A549 (cell line): ENCODE measurements at regions not wholly inside any gene's neighbourhood (a gene's known extent, or its start where the extent isn't known, plus 50 kb on each side); places are given as distances from the start of the nearest gene placed in this dataset.

ENCODE experiments used
- ATAC-seq, 2 experiments: fragments of 200-7000 bp in 1 of 2; fragments of >200 bp in 1 of 2; cut with Nextera tagmentation in 1 of 2; cut with Tn5 transposase in 1 of 2; 3 replicates each; pipeline versions ENCODE4 v1.8.0 to v1.9.1; 2018 to 2020; ENCODE audit warnings: mild to moderate bottlenecking in 1 of 2, moderate library complexity in 1 of 2
- CTCF ChIA-PET: fragments of 300-600 bp; sonication (Branson Sonifier 250); formaldehyde crosslinking; extraction: SDS; loops from one replicate; lab custom pipeline; 2021; ENCODE audit warnings: antibody characterized with exemption, inconsistent platforms; lab: Yijun Ruan, JAX
- POLR2A ChIA-PET: fragments of 350-600 bp; formaldehyde crosslinking; extraction: SDS; loops from one replicate; lab custom pipeline; 2021; ENCODE audit warnings: antibody characterized with exemption, inconsistent platforms; lab: Yijun Ruan, JAX
- DNase-seq, 2 experiments: peaks; one replicate each; pipeline versions ENCODE4 v3.0.0 to v3.0.0-alpha.2; 2011 to 2016; ENCODE audit warnings: low read depth in 1 of 2, low spot score in 1 of 2
- FAIRE-seq: peaks from 2 replicates; lab custom pipeline; 2011; peaks lifted over from hg19 to GRCh38; lab: Jason Lieb, UNC
- H3K27ac ChIP-seq, 2 experiments: fragments of >200 bp; sonication (Bioruptor Twin); formaldehyde crosslinking; 3 replicates each; pipeline ENCODE4 v1.5.1; 2016 to 2017
- H3K4me1 ChIP-seq: fragments of >200 bp; sonication (Bioruptor Twin); formaldehyde crosslinking; 3 replicates; pipeline ENCODE4 v1.6.1; 2016
- H3K4me2 ChIP-seq: fragments of >200 bp; sonication (Bioruptor Twin); formaldehyde crosslinking; 3 replicates; pipeline ENCODE4 v1.6.1; 2016
- H3K4me3 ChIP-seq: fragments of >200 bp; sonication (Bioruptor Twin); formaldehyde crosslinking; 3 replicates; pipeline ENCODE4 v1.5.1; 2016
- H3K9me3 ChIP-seq: fragments of >200 bp; sonication (Bioruptor Twin); formaldehyde crosslinking; 3 replicates; pipeline ENCODE4 v1.6.1; 2016
- ATOH8 ChIP-seq: fragments of 250-450 bp; sonication (Bioruptor Pico); IDR thresholded peaks from 2 replicates; pipeline ENCODE4 v1.5.0; 2020; ENCODE audit warnings: low read depth, mild to moderate bottlenecking, moderate library complexity
- BHLHE40 ChIP-seq: IDR thresholded peaks from 2 replicates; pipeline ENCODE4 v1.6.1; 2012; ENCODE audit warnings: low read depth, low read length, inconsistent platforms
- CBX2 ChIP-seq: fragments of 200-600 bp; sonication (generic); IDR thresholded peaks from 2 replicates; pipeline ENCODE4 v1.6.1; 2016; ENCODE audit warnings: low read depth, mild to moderate bottlenecking, borderline replicate concordance
- CBX8 ChIP-seq: fragments of 200-600 bp; sonication (generic); IDR thresholded peaks from 2 replicates; pipeline ENCODE4 v1.6.1; 2016
- CHD2 ChIP-seq: fragments of 150-350 bp; IDR thresholded peaks from 2 replicates; pipeline ENCODE4 v1.6.1; 2014; ENCODE audit warnings: low read length; ENCODE audit not compliant: partially characterized antibody
- CTCF ChIP-seq: fragments of >200 bp; sonication (Bioruptor Twin); formaldehyde crosslinking; IDR thresholded peaks from 3 replicates; pipeline ENCODE4 v1.5.1; 2016
- EHF ChIP-seq: fragments of 250-450 bp; sonication (Bioruptor Pico); IDR thresholded peaks from 2 replicates; pipeline ENCODE4 v1.5.0; 2020; ENCODE audit warnings: mild to moderate bottlenecking
- ELK1 ChIP-seq: fragments of 150-350 bp; IDR thresholded peaks from 2 replicates; pipeline ENCODE4 v1.6.1; 2014; ENCODE audit warnings: low read depth, mild to moderate bottlenecking, low read length
- FOSB ChIP-seq: fragments of 250-450 bp; sonication (Bioruptor Pico); IDR thresholded peaks from 2 replicates; pipeline ENCODE4 v1.5.0; 2020; ENCODE audit warnings: mild to moderate bottlenecking, moderate library complexity
- FOSL2 ChIP-seq, 2 experiments: fragments of 450-650 bp in 1 of 2; fragments of >200 bp in 1 of 2; sonication (Bioruptor Twin) in 1 of 2; formaldehyde crosslinking; IDR thresholded peaks; 2 replicates each; pipeline versions ENCODE4 v1.5.0 to v1.6.1; 2016 to 2020; ENCODE audit warnings: mild to moderate bottlenecking in 1 of 2, moderate library complexity in 1 of 2
- GATA3 ChIP-seq: IDR thresholded peaks from 2 replicates; pipeline ENCODE4 v1.6.1; 2012; ENCODE audit warnings: borderline replicate concordance
- HOXB13 ChIP-seq: fragments of 250-450 bp; sonication (Bioruptor Pico); IDR thresholded peaks from 2 replicates; pipeline ENCODE4 v1.5.0; 2020; ENCODE audit warnings: low read depth, mild to moderate bottlenecking, moderate library complexity
- HOXB5 ChIP-seq: fragments of 250-450 bp; sonication (Bioruptor Pico); IDR thresholded peaks from 2 replicates; pipeline ENCODE4 v1.5.0; 2020; ENCODE audit warnings: mild to moderate bottlenecking, moderate library complexity
- JUNB ChIP-seq: fragments of >200 bp; sonication (Bioruptor Twin); formaldehyde crosslinking; IDR thresholded peaks from 2 replicates; pipeline ENCODE4 v1.6.1; 2016
- MAFK ChIP-seq: fragments of 450-650 bp; IDR thresholded peaks from 2 replicates; pipeline ENCODE4 v1.6.1; 2014; ENCODE audit not compliant: partially characterized antibody
- MAZ ChIP-seq: fragments of 150-350 bp; IDR thresholded peaks from 2 replicates; pipeline ENCODE4 v1.6.1; 2014; ENCODE audit warnings: antibody characterized with exemption, low read depth, low read length, borderline replicate concordance
- POLR2AphosphoS2 ChIP-seq: conservative IDR thresholded peaks from 2 replicates; pipeline ENCODE4 v1.6.1; 2012; ENCODE audit warnings: low read length, improper control_type of control experiment, inconsistent platforms
- RAD21 ChIP-seq, 2 experiments: fragments of >200 bp in 1 of 2; sonication (Bioruptor Twin) in 1 of 2; formaldehyde crosslinking in 1 of 2; IDR thresholded peaks in 1 of 2; conservative IDR thresholded peaks in 1 of 2; 2 replicates in 1 of 2; 3 replicates in 1 of 2; pipeline ENCODE4 v1.6.1; 2012 to 2018; ENCODE audit warnings: inconsistent platforms in 1 of 2
- RARB ChIP-seq: fragments of 250-450 bp; sonication (Bioruptor Pico); IDR thresholded peaks from 2 replicates; pipeline ENCODE4 v1.8.0; 2021; ENCODE audit warnings: mild to moderate bottlenecking, moderate library complexity
- RCOR1 ChIP-seq: fragments of 150-350 bp; IDR thresholded peaks from 2 replicates; pipeline ENCODE4 v1.6.1; 2014; ENCODE audit warnings: antibody characterized with exemption, low read length, low read depth
- RNF2 ChIP-seq: fragments of 200-600 bp; sonication (generic); IDR thresholded peaks from 2 replicates; pipeline ENCODE4 v1.6.1; 2016; ENCODE audit warnings: low read depth, mild to moderate bottlenecking, antibody characterized with exemption, moderate library complexity, borderline replicate concordance
- SMC3 ChIP-seq: fragments of >200 bp; sonication (Bioruptor Twin); formaldehyde crosslinking; IDR thresholded peaks from 3 replicates; pipeline ENCODE4 v1.6.1; 2018; ENCODE audit warnings: inconsistent platforms
- TFCP2L1 ChIP-seq: fragments of 250-450 bp; sonication (Bioruptor Pico); IDR thresholded peaks from 2 replicates; pipeline ENCODE4 v1.5.0; 2021; ENCODE audit warnings: mild to moderate bottlenecking
- TP53 ChIP-seq: fragments of 250-450 bp; sonication (Bioruptor Pico); IDR thresholded peaks from 2 replicates; pipeline ENCODE4 v1.5.0; 2021; ENCODE audit warnings: mild to moderate bottlenecking, moderate library complexity
- USF2 ChIP-seq: fragments of 450-650 bp; IDR thresholded peaks from 2 replicates; pipeline ENCODE4 v1.6.1; 2014; ENCODE audit warnings: antibody characterized with exemption
- ZNF302 ChIP-seq: fragments of 250-450 bp; sonication (Bioruptor Pico); IDR thresholded peaks from 2 replicates; pipeline ENCODE4 v1.9.0; 2021; ENCODE audit warnings: inconsistent platforms, mild to moderate bottlenecking, moderate library complexity
- WGBS: methylation state at CpG from one replicate; pipeline ENCODE4 v1.1.6; 2017; ENCODE audit errors: missing lambda C conversion rate; 5-methylcytosine and 5-hydroxymethylcytosine counted together

- TF ChIP-seq JUNB: no peak
- TF ChIP-seq BHLHE40: no peak
- TF ChIP-seq TP53: no peak
- no peak for TF ChIP-seq FOSB (CRISPR knock-in tag)
- no peak for TF ChIP-seq ATOH8 (CRISPR knock-in tag)
- TF ChIP-seq POLR2AphosphoS2: no peak
- TF ChIP-seq RCOR1: no peak
- no peak for TF ChIP-seq SMC3
- TF ChIP-seq ZNF302 (CRISPR knock-in tag): no peak
- TF ChIP-seq ELK1: no peak
- TF ChIP-seq USF2: no peak
- TF ChIP-seq CBX8: no peak
- no peak for TF ChIP-seq HOXB5 (CRISPR knock-in tag)
- TF ChIP-seq CBX2: no peak
- FAIRE-seq (no peak), ATAC-seq (no peak), DNase-seq (no peak)
- no peak overlapping the region for H3K4me3 ChIP-seq
- ChIA-PET POLR2A (no interaction called here), CTCF (no interaction called here)
- H3K4me2 ChIP-seq: no peak overlapping the region
- no peaks in the 10 kb centered on the region for H3K9me3 ChIP-seq
- H3K4me1 ChIP-seq: no peaks in the 10 kb centered on the region
- WGBS: 21% methylated on average over 2 of the region's 2 CpGs
- no peak overlapping the region for H3K27ac ChIP-seq
Measured at GRCh38 chrX:80229626-80230025, 190.6 kb upstream of the TENT5D start.

- no peak for TF ChIP-seq SMC3
- peak in 1 of 2 experiments; percentile 18; a peak in 1 of 5 replicates for TF ChIP-seq RAD21 (conservative IDR thresholded peaks at IDR 0.05 in 1 of 2, IDR thresholded peaks at IDR 0.05 in 1 of 2)
- Histone ChIP-seq H3K4me2 (no peak overlapping the region), H3K4me1 (no peaks in the 10 kb centered on the region), H3K27ac (no peak overlapping the region), H3K9me3 (no peaks in the 10 kb centered on the region), H3K4me3 (no peak overlapping the region)
- ATAC-seq (no peak), FAIRE-seq (peak; percentile 28), DNase-seq (peak in 1 of 2 experiments; percentile 1)
- ChIA-PET POLR2A (no interaction called here), CTCF (no interaction called here)
- 49% methylated on average over 5 of the region's 5 CpGs for WGBS
Measured at GRCh38 chrX:80237072-80237471, 183.2 kb upstream of the TENT5D start.

GRCh38 chrX:80246271-80246670 is 174.0 kb upstream of the TENT5D start:
- H3K4me3 ChIP-seq: no peak overlapping the region
- ChIA-PET CTCF (interaction anchor here (1.2 kb wide), 1 partner anchor 14 kb away, joined by 4 read pairs; no protein-coding TSS in a partner anchor), POLR2A (no interaction called here)
- no peaks in the 10 kb centered on the region for H3K9me3 ChIP-seq
- H3K4me1 ChIP-seq: no peaks in the 10 kb centered on the region
- DNase-seq (peak in 1 of 2 experiments; percentile 5), ATAC-seq (peak in 1 of 2 experiments; percentile 45; a peak in 1 of 6 replicates), FAIRE-seq (peak; percentile 7)
- H3K27ac ChIP-seq: no peak overlapping the region
- 2% methylated on average over 2 of the region's 2 CpGs for WGBS
- no peak for TF ChIP-seq TFCP2L1 (CRISPR knock-in tag)
- no peak for TF ChIP-seq CHD2
- no peak for TF ChIP-seq MAFK
- TF ChIP-seq RAD21 (conservative IDR thresholded peaks at IDR 0.05 in 1 of 2, IDR thresholded peaks at IDR 0.05 in 1 of 2): peak in 1 of 2 experiments; percentile 19; a peak in 1 of 5 replicates
- no peak overlapping the region for H3K4me2 ChIP-seq

GRCh38 chrX:80266287-80266686 is 154.0 kb upstream of the TENT5D start:
- no peak for FAIRE-seq
- CTCF ChIA-PET: no interaction called here
- DNase-seq: no peak
- ATAC-seq: no peak
- POLR2A ChIA-PET: no interaction called here
- Histone ChIP-seq H3K4me3 (no peak overlapping the region), H3K4me2 (no peak overlapping the region), H3K4me1 (0 out of 3 replicates have a peak, but pooled peaks cover 3% of the 10 kb centered on the region), H3K27ac (no peak overlapping the region), H3K9me3 (no peaks in the 10 kb centered on the region)
- 82% methylated on average over 4 of the region's 4 CpGs for WGBS
- TF ChIP-seq EHF (no peak), RARB (CRISPR knock-in tag) (no peak), HOXB13 (no peak), MAZ (no peak), FOSL2 (IDR thresholded peaks at IDR 0.05) (no peak), FOSL2 (CRISPR knock-in tag; IDR thresholded peaks at IDR 0.05) (no peak), RNF2 (no peak), USF2 (no peak), CTCF (no peak), MAFK (no peak), GATA3 (no peak), HOXB5 (CRISPR knock-in tag) (no peak), RCOR1 (no peak)
